ENCODE measurements at regions not wholly inside any gene's neighbourhood (a gene's known extent, or its start where the extent isn't known, plus 50 kb on each side); places are given as distances from the start of the nearest gene placed in this dataset.

DNA sequence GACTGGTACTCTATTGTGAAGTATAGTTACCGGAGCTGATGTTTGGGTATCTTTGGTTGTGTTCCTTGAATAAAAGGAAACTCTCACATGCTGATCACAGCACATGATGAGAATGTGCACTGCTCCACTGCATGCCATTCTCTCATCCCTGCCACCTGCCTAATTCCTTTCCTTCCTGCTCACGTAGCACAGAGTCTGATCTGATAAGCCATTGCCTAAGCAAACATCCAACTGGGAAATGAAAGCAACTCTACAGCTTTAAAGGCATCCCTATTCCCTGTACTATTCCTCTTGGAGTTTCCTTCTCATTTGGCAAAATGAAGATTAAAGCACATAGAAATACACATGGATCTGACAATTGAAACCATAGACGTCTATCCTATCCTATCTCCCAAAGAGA is 359.8 kb downstream of the C3orf38 start:
- TF ChIP-seq EZH2 (IDR thresholded peaks at IDR 0.05; ENCODE audit: low read depth, unreplicated experiment) (no peak), CTCF (conservative IDR thresholded peaks at IDR 0.05; ENCODE audit: low read depth in 2 of 2) (no peak), STAT1 (IDR thresholded peaks at IDR 0.05; ENCODE audit: unreplicated experiment) (no peak), EZH2phosphoT487 (IDR thresholded peaks at IDR 0.05; ENCODE audit: unreplicated experiment) (no peak), JUNB (IDR thresholded peaks at IDR 0.05; ENCODE audit: unreplicated experiment) (no peak), NANOG (IDR thresholded peaks at IDR 0.05; ENCODE audit: borderline replicate concordance) (no peak), REST (IDR thresholded peaks at IDR 0.05; ENCODE audit: unreplicated experiment) (no peak), POLR2AphosphoS5 (IDR thresholded peaks at IDR 0.05; ENCODE audit: low read depth) (no peak)
- TF ChIP-seq, protein P1, sequence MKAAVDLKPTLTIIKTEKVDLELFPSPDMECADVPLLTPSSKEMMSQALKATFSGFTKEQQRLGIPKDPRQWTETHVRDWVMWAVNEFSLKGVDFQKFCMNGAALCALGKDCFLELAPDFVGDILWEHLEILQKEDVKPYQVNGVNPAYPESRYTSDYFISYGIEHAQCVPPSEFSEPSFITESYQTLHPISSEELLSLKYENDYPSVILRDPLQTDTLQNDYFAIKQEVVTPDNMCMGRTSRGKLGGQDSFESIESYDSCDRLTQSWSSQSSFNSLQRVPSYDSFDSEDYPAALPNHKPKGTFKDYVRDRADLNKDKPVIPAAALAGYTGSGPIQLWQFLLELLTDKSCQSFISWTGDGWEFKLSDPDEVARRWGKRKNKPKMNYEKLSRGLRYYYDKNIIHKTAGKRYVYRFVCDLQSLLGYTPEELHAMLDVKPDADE (IDR thresholded peaks at IDR 0.05), result no peak

All from GM23338 (cell line).